K562 (cell line): ENCODE measurements at regions not wholly inside any gene's neighbourhood (a gene's known extent, or its start where the extent isn't known, plus 50 kb on each side); places are given as distances from the start of the nearest gene placed in this dataset.

Experiments
- ATAC-seq: fragments of 200-7000 bp; cut with Tn5 transposase; 3 replicates; pipeline ENCODE4 v1.9.1; 2020; ENCODE audit warnings: moderate library complexity
- BruUV-seq: library from RNA; stranded (reverse); fragments of 400-500 nt; replicated peaks from 2 replicates; lab custom pipeline; 2021; lab: Mats Ljungman, UMichigan
- CTCF ChIA-PET: fragments of 300-600 bp; formaldehyde crosslinking; extraction: SDS; loops from one replicate; lab custom pipeline; 2021; ENCODE audit warnings: low intra/inter-chr PET ratio; lab: Yijun Ruan, JAX
- POLR2A ChIA-PET: fragments of 300-600, 350-650 bp; sonication (Branson Sonifier 250); formaldehyde crosslinking; extraction: SDS; loops from one replicate; lab custom pipeline; 2021; ENCODE audit warnings: antibody characterized with exemption, inconsistent platforms; lab: Yijun Ruan, JAX
- DNase-seq, 4 experiments: peaks; one replicate each; pipeline versions ENCODE4 v3.0.0 to v3.0.0-alpha.2; 2011 to 2018; ENCODE audit warnings: low spot score in 3 of 4, mixed read lengths in 3 of 4; ENCODE audit errors: extremely low read depth in 1 of 4
- FAIRE-seq: peaks from 2 replicates; lab custom pipeline; 2011; peaks lifted over from hg19 to GRCh38; lab: Jason Lieb, UNC
- H2AFZ ChIP-seq: 2 replicates; pipeline ENCODE4 v1.6.0; 2011; ENCODE audit warnings: low read depth, low read length, control low read depth, inconsistent platforms
- H3K27ac ChIP-seq: fragments of 200-600 bp; 3 replicates; pipeline ENCODE4 v1.8.0; 2011; ENCODE audit warnings: low read depth, mild to moderate bottlenecking, control low read depth, inconsistent platforms, low read length, moderate library complexity, mixed read lengths; ENCODE audit errors: extremely low read depth
- H3K27me3 ChIP-seq, 2 experiments: fragments of 300-600 bp in 1 of 2; 2 replicates in 1 of 2; 3 replicates in 1 of 2; pipeline versions ENCODE4 v1.6.0 to v1.8.0; 2011; ENCODE audit warnings: inconsistent platforms in 2 of 2, low read length in 2 of 2, mild to moderate bottlenecking in 1 of 2, mixed read lengths in 1 of 2, moderate library complexity in 1 of 2; ENCODE audit not compliant: control insufficient read depth in 2 of 2, insufficient read depth in 2 of 2
- H3K36me3 ChIP-seq: fragments of 300-600 bp; 3 replicates; pipeline ENCODE4 v1.8.0; 2011; ENCODE audit warnings: mild to moderate bottlenecking, low read length, inconsistent platforms; ENCODE audit not compliant: control insufficient read depth, insufficient read depth
- H3K4me1 ChIP-seq, 2 experiments: fragments of 200-600 bp in 1 of 2; replicated peaks in 1 of 2; 2 replicates in 1 of 2; 3 replicates in 1 of 2; pipeline versions ENCODE4 v1.5.1 to v1.8.0; 2011; ENCODE audit warnings: inconsistent platforms in 2 of 2, low read length in 2 of 2, mild to moderate bottlenecking in 1 of 2, mixed read lengths in 1 of 2, moderate library complexity in 1 of 2; ENCODE audit not compliant: control insufficient read depth in 2 of 2, insufficient read depth in 2 of 2
- H3K4me2 ChIP-seq: 2 replicates; pipeline ENCODE4 v1.6.1; 2011; ENCODE audit warnings: low read length, control low read depth, inconsistent platforms, mixed read lengths; ENCODE audit not compliant: insufficient read depth
- H3K4me3 ChIP-seq: fragments of 200-600 bp; sonication (generic), shearing (Covaris generic); 2 replicates; pipeline ENCODE4 v1.5.1; 2016; ENCODE audit warnings: control low read depth, inconsistent platforms
- H3K79me2 ChIP-seq: fragments of 200-600 bp; 3 replicates; pipeline ENCODE4 v1.8.0; 2011; ENCODE audit warnings: low read length, inconsistent platforms; ENCODE audit not compliant: control insufficient read depth, insufficient read depth
- H3K9ac ChIP-seq, 2 experiments: 2 replicates each; pipeline versions ENCODE4 v1.6.0 to v1.6.1; 2011; ENCODE audit warnings: low read depth in 2 of 2, low read length in 2 of 2, control low read depth in 1 of 2, inconsistent platforms in 1 of 2, mild to moderate bottlenecking in 1 of 2, mixed read lengths in 1 of 2; ENCODE audit not compliant: insufficient read depth in 1 of 2
- H3K9me1 ChIP-seq: one replicate; pipeline ENCODE4 v1.6.0; 2011; ENCODE audit warnings: inconsistent platforms, mild to moderate bottlenecking, low read length, moderate library complexity; ENCODE audit not compliant: control insufficient read depth, insufficient read depth
- H3K9me3 ChIP-seq: replicated peaks from 2 replicates; pipeline ENCODE4 v1.5.1; 2011; ENCODE audit warnings: low read depth, low read length, inconsistent platforms; ENCODE audit not compliant: control insufficient read depth, insufficient read depth
- H4K20me1 ChIP-seq: replicated peaks from 2 replicates; pipeline ENCODE4 v1.6.1; 2011; ENCODE audit warnings: low read length, inconsistent platforms, mixed read lengths; ENCODE audit not compliant: control insufficient read depth, insufficient read depth
- ARID1B ChIP-seq: fragments of 450-650 bp; IDR thresholded peaks from 2 replicates; pipeline ENCODE4 v1.6.1; 2016; ENCODE audit warnings: antibody characterized with exemption, mild to moderate bottlenecking, inconsistent platforms
- CBFA2T2 ChIP-seq: fragments of 450-650 bp; conservative IDR thresholded peaks from 2 replicates; pipeline ENCODE4 v1.6.1; 2017; ENCODE audit warnings: mild to moderate bottlenecking
- CBFA2T3 ChIP-seq: fragments of 450-650 bp; IDR thresholded peaks from 2 replicates; pipeline ENCODE4 v1.6.1; 2017
- DACH1 ChIP-seq: fragments of 450-650 bp; IDR thresholded peaks from 2 replicates; pipeline ENCODE4 v1.6.1; 2018; ENCODE audit not compliant: partially characterized antibody
- E2F6 ChIP-seq, 2 experiments: IDR thresholded peaks; 2 replicates each; pipeline ENCODE4 v1.6.1; 2011; ENCODE audit warnings: borderline replicate concordance in 1 of 2, control low read depth in 1 of 2, low read depth in 1 of 2, low read length in 1 of 2, mild to moderate bottlenecking in 1 of 2, mixed read lengths in 1 of 2, moderate library complexity in 1 of 2; ENCODE audit not compliant: insufficient read depth in 1 of 2, insufficient read length in 1 of 2, poor library complexity in 1 of 2, severe bottlenecking in 1 of 2; ENCODE audit errors: extremely low read depth in 1 of 2
- EGR1 ChIP-seq: fragments of 450-650 bp; conservative IDR thresholded peaks from 2 replicates; pipeline ENCODE4 v1.6.1; 2017; ENCODE audit warnings: mild to moderate bottlenecking
- EHMT2 ChIP-seq: fragments of 450-650 bp; IDR thresholded peaks from 2 replicates; pipeline ENCODE4 v1.6.1; 2018; ENCODE audit warnings: antibody characterized with exemption
- ELF2 ChIP-seq: fragments of 250-450 bp; sonication (Bioruptor Pico); IDR thresholded peaks from 2 replicates; pipeline ENCODE4 v1.5.0; 2021; ENCODE audit warnings: mild to moderate bottlenecking
- HMBOX1 ChIP-seq: sonication (generic); IDR thresholded peaks from 2 replicates; pipeline ENCODE4 v1.6.1; 2016
- HNRNPUL1 ChIP-seq: fragments of 200-400 bp; formaldehyde crosslinking; IDR thresholded peaks from 2 replicates; pipeline ENCODE4 v1.6.1; 2017; ENCODE audit warnings: low read length
- HOMEZ ChIP-seq: fragments of 250-450 bp; sonication (Bioruptor Pico); IDR thresholded peaks from 2 replicates; pipeline ENCODE4 v1.4.0; 2020; ENCODE audit warnings: mild to moderate bottlenecking, moderate library complexity
- KLF6 ChIP-seq: fragments of 250-450 bp; sonication (Bioruptor Pico); IDR thresholded peaks from 2 replicates; pipeline ENCODE4 v1.4.0; 2020; ENCODE audit warnings: mild to moderate bottlenecking, moderate library complexity, borderline replicate concordance
- NFE2 ChIP-seq: IDR thresholded peaks from 2 replicates; pipeline ENCODE4 v1.6.1; 2014; ENCODE audit warnings: antibody characterized with exemption, low read depth
- NFIC ChIP-seq: fragments of 450-650 bp; IDR thresholded peaks from 2 replicates; pipeline ENCODE4 v1.6.1; 2017; ENCODE audit warnings: mild to moderate bottlenecking, inconsistent platforms
- RCOR1 ChIP-seq, 2 experiments: IDR thresholded peaks; 2 replicates each; pipeline ENCODE4 v1.6.1; 2012; ENCODE audit warnings: low read depth in 2 of 2, low read length in 2 of 2, borderline replicate concordance in 1 of 2, improper control_type of control experiment in 1 of 2
- SMARCA4 ChIP-seq: fragments of 450-650 bp; IDR thresholded peaks from 2 replicates; pipeline ENCODE4 v1.6.1; 2016
- TCF3 ChIP-seq: sonication (generic); formaldehyde crosslinking; IDR thresholded peaks from 2 replicates; pipeline ENCODE4 v1.4.0; 2020; ENCODE audit warnings: mild to moderate bottlenecking, missing genetic modification reagents
- TEAD2 ChIP-seq: fragments of 450-650 bp; IDR thresholded peaks from 2 replicates; pipeline ENCODE4 v1.6.1; 2016; ENCODE audit warnings: missing genetic modification characterization, control low read depth, missing compliant biosample characterization
- TEAD4 ChIP-seq, 2 experiments: sonication (generic) in 1 of 2; formaldehyde crosslinking in 1 of 2; IDR thresholded peaks; 2 replicates each; pipeline versions ENCODE4 v1.6.1 to v1.8.0; 2012 to 2022; ENCODE audit warnings: borderline replicate concordance in 1 of 2, inconsistent platforms in 1 of 2, low read length in 1 of 2, mild to moderate bottlenecking in 1 of 2, missing genetic modification reagents in 1 of 2
- ZC3H4 ChIP-seq: sonication (generic); formaldehyde crosslinking; IDR thresholded peaks from 2 replicates; pipeline ENCODE4 v1.9.0; 2021; ENCODE audit warnings: missing genetic modification reagents, borderline replicate concordance
- ZNF146 ChIP-seq: IDR thresholded peaks from one replicate; pipeline ENCODE4 v1.6.1; 2018; ENCODE audit warnings: missing compliant biosample characterization; ENCODE audit not compliant: unreplicated experiment
- WGBS: fragments of 100-300 bp; shearing (Covaris generic); methylation state at CpG from one replicate; pipeline ENCODE4 v1.1.6; 2016; ENCODE audit warnings: low coverage, mixed read lengths; ENCODE audit not compliant: insufficient coverage; ENCODE audit errors: missing lambda C conversion rate; 5-methylcytosine and 5-hydroxymethylcytosine counted together
- in situ Hi-C: fragments of 300-500 bp; cut with MboI; formaldehyde crosslinking; loops from 4 replicates; pipeline ENCODE4 v1.15.0; 2018; ENCODE audit warnings: inconsistent platforms, mixed read lengths
- intact Hi-C: fragments of 100-400 bp; cut with micrococcal nuclease; formaldehyde crosslinking; loops from 2 replicates; pipeline ENCODE4 v1.14.2; 2022

GRCh38 chr15:87653646-87654045 lies 602.9 kb downstream of the NTRK3 start:
- intact Hi-C loops (no loop called here), in situ Hi-C loops (no loop called here)
- WGBS: 0% methylated on average over 1 of the region's 1 CpG
- FAIRE-seq (peak; percentile 44), DNase-seq (peak in 2 of 4 experiments; percentile 40 to 57), ATAC-seq (peak; percentile 64)
- TF ChIP-seq SMARCA4: 0 out of 2 replicates have a peak, but pooled peaks have one; percentile 46
- no peak for TF ChIP-seq ZNF146
- peak; percentile 32 for TF ChIP-seq TCF3 (CRISPR knock-in tag)
- TF ChIP-seq E2F6 (IDR thresholded peaks at IDR 0.05; ENCODE audit: borderline replicate concordance in 1 of 2, extremely low read depth in 1 of 2, insufficient read depth in 1 of 2, insufficient read length in 1 of 2, low read depth in 1 of 2, low read length in 1 of 2, poor library complexity in 1 of 2, severe bottlenecking in 1 of 2): no peak
- no peak for TF ChIP-seq HOMEZ
- TF ChIP-seq NFIC: 0 out of 2 replicates have a peak, but pooled peaks have one; percentile 11
- TF ChIP-seq HNRNPUL1: no peak
- peak; percentile 33; the same call in 1 of the 2 replicates for TF ChIP-seq HMBOX1
- 0 out of 2 replicates have a peak, but pooled peaks have one; percentile 26 for TF ChIP-seq EHMT2
- TF ChIP-seq TEAD4 (IDR thresholded peaks at IDR 0.05; ENCODE audit: low read length): 0 out of 2 replicates have a peak, but pooled peaks have one; percentile 17
- no peak for TF ChIP-seq TEAD4 (CRISPR knock-in tag; IDR thresholded peaks at IDR 0.05; ENCODE audit: borderline replicate concordance)
- TF ChIP-seq ZC3H4: no peak
- TF ChIP-seq RCOR1 (IDR thresholded peaks at IDR 0.05; ENCODE audit: borderline replicate concordance in 1 of 2, low read depth in 2 of 2, low read length in 2 of 2): peak in 1 of 2 experiments; percentile 14; a peak in 1 of 4 replicates
- peak; percentile 22; the same call in 1 of the 2 replicates for TF ChIP-seq CBFA2T2
- no peak for TF ChIP-seq KLF6
- TF ChIP-seq TEAD2 (tag): no peak
- TF ChIP-seq DACH1: no peak
- peak; percentile 70 for TF ChIP-seq CBFA2T3
- TF ChIP-seq ARID1B: peak; percentile 43; the same call in 1 of the 2 replicates
- TF ChIP-seq NFE2: 0 out of 2 replicates have a peak, but pooled peaks have one; percentile 9
- no peak for TF ChIP-seq ELF2 (CRISPR knock-in tag)
- TF ChIP-seq EGR1: peak; percentile 57; the same call in 1 of the 2 replicates
- Histone ChIP-seq H3K27ac (no peak overlapping the region; the same call in 2 of the 3 replicates), H3K9me1 (no peaks in the 10 kb centered on the region), H3K27me3 (no peaks in the 10 kb centered on the region), H3K79me2 (peaks cover 20% of the 10 kb centered on the region), H3K4me2 (no peak overlapping the region), H3K9ac (no peak overlapping the region), H3K4me1 (peaks cover 13 to 21% of the 10 kb centered on the region in 2 experiments), H3K4me3 (no peak overlapping the region), H4K20me1 (0 out of 2 replicates have a peak, but pooled peaks cover 2% of the 10 kb centered on the region), H3K36me3 (peaks cover 24% of the 10 kb centered on the region; the same call in 1 of the 3 replicates), H2AFZ (no peak overlapping the region), H3K9me3 (no peaks in the 10 kb centered on the region)
- POLR2A ChIA-PET: no interaction called here
- CTCF ChIA-PET: no interaction called here
- no TSS peak for BruUV-seq
